HEK293 (cell line): ENCODE measurements at regions not wholly inside any gene's neighbourhood (a gene's known extent, or its start where the extent isn't known, plus 50 kb on each side); places are given as distances from the start of the nearest gene placed in this dataset.

Source experiments
- CTCF ChIA-PET: fragments of 350-600 bp; formaldehyde crosslinking; extraction: SDS; loops from one replicate; lab custom pipeline; 2021; ENCODE audit warnings: antibody characterized with exemption; lab: Yijun Ruan, JAX
- POLR2A ChIA-PET: fragments of 300-600 bp; formaldehyde crosslinking; extraction: SDS; loops from one replicate; lab custom pipeline; 2020; ENCODE audit warnings: antibody characterized with exemption, inconsistent platforms; lab: Yijun Ruan, JAX
- H3K27ac ChIP-seq: fragments of 200-500 bp; sonication (Bioruptor generic); 2 replicates; pipeline ENCODE4 v1.5.1; 2014; ENCODE audit warnings: low read depth, low read length, control low read depth, inconsistent platforms; ENCODE audit errors: extremely low read depth
- H3K36me3 ChIP-seq, 2 experiments: fragments of 200-500 bp in 1 of 2; sonication (Bioruptor generic) in 1 of 2; 1 replicate in 1 of 2; 2 replicates in 1 of 2; pipeline ENCODE4 v1.5.1; 2014 to 2017; ENCODE audit warnings: inconsistent platforms in 2 of 2, low read length in 2 of 2; ENCODE audit not compliant: control insufficient read depth in 2 of 2, insufficient read depth in 1 of 2
- H3K4me1 ChIP-seq: fragments of 200-500 bp; sonication (Bioruptor generic); 2 replicates; pipeline ENCODE4 v1.5.1; 2014; ENCODE audit warnings: mild to moderate bottlenecking, low read length, inconsistent platforms; ENCODE audit not compliant: control insufficient read depth, insufficient read depth
- H3K4me3 ChIP-seq: 2 replicates; pipeline ENCODE4 v1.5.1; 2011; ENCODE audit warnings: low read depth, mild to moderate bottlenecking, control low read depth, low read length, moderate library complexity
- H3K9me3 ChIP-seq: fragments of 200-500 bp; sonication (Bioruptor generic); 2 replicates; pipeline ENCODE4 v1.5.1; 2014; ENCODE audit warnings: low read depth, low read length, inconsistent platforms; ENCODE audit not compliant: control insufficient read depth, insufficient read depth
- BCL6B ChIP-seq: fragments of 450-650 bp; formaldehyde crosslinking; IDR thresholded peaks from 2 replicates; pipeline ENCODE4 v1.5.1; 2017; ENCODE audit warnings: missing biosample characterization, missing genetic modification characterization
- GFI1B ChIP-seq: fragments of 450-650 bp; formaldehyde crosslinking; IDR thresholded peaks from 2 replicates; pipeline ENCODE4 v1.5.1; 2016; ENCODE audit warnings: missing biosample characterization, missing genetic modification characterization
- GLI2 ChIP-seq: fragments of 450-650 bp; formaldehyde crosslinking; IDR thresholded peaks from 2 replicates; pipeline ENCODE4; 2017; ENCODE audit warnings: missing biosample characterization, missing genetic modification characterization, low read depth, borderline replicate concordance
- KLF16 ChIP-seq: fragments of 450-650 bp; formaldehyde crosslinking; IDR thresholded peaks from 2 replicates; pipeline ENCODE4 v1.5.1; 2017; ENCODE audit warnings: missing biosample characterization, missing genetic modification characterization
- TSHZ1 ChIP-seq: fragments of 450-650 bp; formaldehyde crosslinking; IDR thresholded peaks from 2 replicates; pipeline ENCODE4 v1.5.1; 2016; ENCODE audit warnings: missing biosample characterization, missing genetic modification characterization, borderline replicate concordance
- WT1 ChIP-seq: fragments of 450-650 bp; formaldehyde crosslinking; IDR thresholded peaks from 2 replicates; pipeline ENCODE4 v1.5.1; 2016; ENCODE audit warnings: missing biosample characterization, missing genetic modification characterization
- ZBTB10 ChIP-seq: fragments of 450-650 bp; formaldehyde crosslinking; IDR thresholded peaks from 2 replicates; pipeline ENCODE4 v1.5.1; 2016; ENCODE audit warnings: missing biosample characterization, missing genetic modification characterization
- ZBTB11 ChIP-seq: fragments of 450-650 bp; formaldehyde crosslinking; conservative IDR thresholded peaks from 2 replicates; pipeline ENCODE4 v1.5.1; 2016; ENCODE audit warnings: low read depth, missing biosample characterization, missing genetic modification characterization
- ZBTB48 ChIP-seq: fragments of 450-650 bp; formaldehyde crosslinking; IDR thresholded peaks from 2 replicates; pipeline ENCODE4 v1.5.1; 2016; ENCODE audit warnings: missing biosample characterization, missing genetic modification characterization
- ZFP3 ChIP-seq: fragments of 450-650 bp; formaldehyde crosslinking; IDR thresholded peaks from 2 replicates; pipeline ENCODE4 v1.5.1; 2016; ENCODE audit warnings: low read depth, missing biosample characterization, missing genetic modification characterization
- ZNF19 ChIP-seq: fragments of 450-650 bp; formaldehyde crosslinking; IDR thresholded peaks from 2 replicates; pipeline ENCODE4; 2016; ENCODE audit warnings: missing biosample characterization, missing genetic modification characterization, low read depth
- ZNF223 ChIP-seq: fragments of 450-650 bp; formaldehyde crosslinking; IDR thresholded peaks from 2 replicates; pipeline ENCODE4 v1.5.1; 2016; ENCODE audit warnings: missing biosample characterization, missing genetic modification characterization
- ZNF266 ChIP-seq: fragments of 450-650 bp; formaldehyde crosslinking; IDR thresholded peaks from 2 replicates; pipeline ENCODE4 v1.5.1; 2016; ENCODE audit warnings: missing biosample characterization, missing genetic modification characterization, low read depth
- ZNF548 ChIP-seq: fragments of 450-650 bp; formaldehyde crosslinking; IDR thresholded peaks from 2 replicates; pipeline ENCODE4 v1.5.1; 2016; ENCODE audit warnings: missing biosample characterization, missing genetic modification characterization
- ZNF600 ChIP-seq: fragments of 450-650 bp; formaldehyde crosslinking; IDR thresholded peaks from 2 replicates; pipeline ENCODE4 v1.5.1; 2016; ENCODE audit warnings: missing biosample characterization, missing genetic modification characterization
- ZNF610 ChIP-seq: fragments of 450-650 bp; formaldehyde crosslinking; IDR thresholded peaks from 2 replicates; pipeline ENCODE4 v1.5.1; 2016; ENCODE audit warnings: missing biosample characterization, missing genetic modification characterization, borderline replicate concordance
- ZNF629 ChIP-seq: fragments of 450-650 bp; formaldehyde crosslinking; IDR thresholded peaks from 2 replicates; pipeline ENCODE4 v1.5.1; 2017; ENCODE audit warnings: missing biosample characterization, missing genetic modification characterization
- ZNF777 ChIP-seq: fragments of 450-650 bp; formaldehyde crosslinking; IDR thresholded peaks from 2 replicates; pipeline ENCODE4 v1.5.1; 2017; ENCODE audit warnings: missing biosample characterization, missing genetic modification characterization, borderline replicate concordance

- TF ChIP-seq GFI1B (tag by site-specific recombination) (no peak), ZNF548 (tag by site-specific recombination) (no peak), GLI2 (tag by site-specific recombination) (no peak), ZNF19 (tag by site-specific recombination) (no peak), TSHZ1 (tag by site-specific recombination) (no peak), BCL6B (tag by site-specific recombination) (no peak), ZNF777 (tag by site-specific recombination) (no peak), ZNF223 (tag by site-specific recombination) (no peak), ZBTB11 (no peak), ZBTB48 (tag by site-specific recombination) (no peak), ZNF600 (no peak), ZBTB10 (no peak), KLF16 (tag by site-specific recombination) (no peak), ZFP3 (tag by site-specific recombination) (no peak), ZNF610 (tag by site-specific recombination) (no peak), ZNF629 (no peak), ZNF266 (tag by site-specific recombination) (no peak), WT1 (tag by site-specific recombination) (no peak)
- Histone ChIP-seq H3K36me3 (no peaks in the 10 kb centered on the region), H3K27ac (no peak overlapping the region), H3K4me1 (no peaks in the 10 kb centered on the region), H3K4me3 (no peak overlapping the region), H3K9me3 (no peaks in the 10 kb centered on the region)
- CTCF ChIA-PET, result no interaction called here
- POLR2A ChIA-PET, result no interaction called here
These were observed 1164.7 kb downstream of the FAM181B start for GRCh38 chr11:81568918-81569317.
